Testis (tissue), 2 donors: ENCODE measurements at regions not wholly inside any gene's neighbourhood (a gene's known extent, or its start where the extent isn't known, plus 50 kb on each side); places are given as distances from the start of the nearest gene placed in this dataset.
"Not testable (repeated sequence)": the region's sequence is repeated elsewhere in the genome, so short reads cannot be mapped to it uniquely, and the experiment has no call there.

Experiments used
- DNase-seq: peaks from one replicate; pipeline ENCODE4 v3.0.0-alpha.2; 2019
- H3K27ac ChIP-seq, 2 donors: fragments of 200-600 bp; sonication (generic); one replicate each; pipeline ENCODE4 v1.5.1; 2019
- H3K27me3 ChIP-seq: fragments of 200-600 bp; sonication (generic); one replicate; pipeline ENCODE4 v1.5.1; 2019
- H3K36me3 ChIP-seq: fragments of 200-600 bp; sonication (generic); one replicate; pipeline ENCODE4 v1.5.1; 2017; ENCODE audit warnings: low read depth; ENCODE audit errors: missing control alignments
- H3K4me1 ChIP-seq: fragments of 200-600 bp; sonication (generic); one replicate; pipeline ENCODE4 v1.5.1; 2019
- H3K4me3 ChIP-seq, 2 donors: fragments of 200-600 bp; sonication (generic); one replicate each; pipeline ENCODE4 v1.5.1; 2017 to 2019
- H3K9me3 ChIP-seq: fragments of 200-600 bp; sonication (generic); one replicate; pipeline ENCODE4 v1.5.1; 2017
- CTCF ChIP-seq, 3 experiments: fragments of 450-650 bp in 2 of 3; fragments of 200-600 bp in 1 of 3; sonication (generic) in 1 of 3; IDR thresholded peaks; one replicate each; pipeline ENCODE4 v1.5.1; 2016 to 2019; ENCODE audit warnings: antibody characterized with exemption in 3 of 3, mild to moderate bottlenecking in 2 of 3, moderate library complexity in 1 of 3
- POLR2A ChIP-seq: fragments of 450-650 bp; IDR thresholded peaks from one replicate; pipeline ENCODE4 v1.6.1; 2017; ENCODE audit warnings: antibody characterized with exemption, mild to moderate bottlenecking, moderate library complexity
- WGBS, 2 donors: methylation state at CpG; one replicate each; pipeline ENCODE4 v1.1.5; 2018; 5-methylcytosine and 5-hydroxymethylcytosine counted together
- intact Hi-C: fragments of 100-400 bp; cut with DNase I; formaldehyde crosslinking; loops from one replicate; pipeline ENCODE4 v1.15.1; 2023; ENCODE audit warnings: low total_unique reads

- Histone ChIP-seq H3K4me3 (no peak overlapping the region), H3K27ac (no peak overlapping the region), H3K36me3 (no peaks in the 10 kb centered on the region), H3K4me1 (no peaks in the 10 kb centered on the region), H3K9me3 (no peaks in the 10 kb centered on the region), H3K27me3 (no peaks in the 10 kb centered on the region)
- WGBS, 2 donors, result 40% methylated on average over 1 of the region's 1 CpG
- intact Hi-C loops, result no loop called here
- no peak for DNase-seq
- TF ChIP-seq POLR2A (no peak), CTCF (IDR thresholded peaks at IDR 0.05) (no peak)
Observed at GRCh38 chrY:20662204-20662603, 86.6 kb downstream of the EIF1AY start.

DNA sequence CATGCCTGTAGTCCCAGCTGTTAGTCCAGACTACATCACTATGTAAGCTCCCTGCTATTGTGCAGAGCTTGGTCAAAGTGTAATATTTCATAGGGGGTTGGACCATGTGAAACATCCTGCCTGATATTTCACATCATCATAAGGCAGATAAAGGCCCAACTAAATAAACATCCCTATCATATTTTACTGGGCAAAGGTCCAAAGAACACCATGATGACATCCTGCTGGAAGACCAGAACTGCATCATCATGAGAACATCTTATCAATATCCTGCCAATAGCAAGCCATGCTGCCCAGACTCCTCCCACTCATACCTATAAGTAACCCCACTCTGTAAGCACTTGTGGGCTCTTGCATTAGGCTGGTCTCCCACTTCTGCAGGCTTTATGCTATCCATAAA lies 88.6 kb downstream of the EIF1AY start:
- Histone ChIP-seq H3K27me3 (no peaks in the 10 kb centered on the region), H3K27ac (no peak overlapping the region), H3K9me3 (no peaks in the 10 kb centered on the region), H3K4me1 (no peaks in the 10 kb centered on the region), H3K36me3 (no peaks in the 10 kb centered on the region), H3K4me3 (no peak overlapping the region)
- intact Hi-C loops, result no loop called here
- no peak for DNase-seq
- TF ChIP-seq POLR2A (no peak), CTCF (IDR thresholded peaks at IDR 0.05) (no peak)

DNA sequence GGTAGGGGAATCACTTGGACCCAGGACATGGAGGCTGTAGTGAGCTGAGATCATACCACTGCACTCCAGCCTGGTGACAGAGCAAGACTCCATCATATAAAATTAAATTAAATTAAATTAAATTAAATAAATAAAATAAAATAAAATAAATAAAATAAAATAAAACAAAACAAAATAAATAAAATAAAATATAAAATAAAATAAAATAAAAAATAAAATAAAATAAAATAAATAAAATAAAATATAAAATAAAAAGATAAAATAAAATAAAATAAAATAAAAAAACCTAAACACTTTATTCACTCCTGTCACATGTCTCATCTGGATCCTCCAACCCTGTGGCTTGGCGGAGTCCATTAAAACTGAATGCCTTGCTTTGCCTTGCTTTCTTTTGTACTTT lies 89.8 kb downstream of the EIF1AY start:
- WGBS, 2 donors, result 92 to 100% methylated on average over 1 of the region's 1 CpG
- H3K4me3 ChIP-seq, H3K4me1 ChIP-seq, H3K27me3 ChIP-seq, H3K9me3 ChIP-seq, H3K27ac ChIP-seq, intact Hi-C loops, H3K36me3 ChIP-seq, DNase-seq: not testable (repeated sequence)

DNA sequence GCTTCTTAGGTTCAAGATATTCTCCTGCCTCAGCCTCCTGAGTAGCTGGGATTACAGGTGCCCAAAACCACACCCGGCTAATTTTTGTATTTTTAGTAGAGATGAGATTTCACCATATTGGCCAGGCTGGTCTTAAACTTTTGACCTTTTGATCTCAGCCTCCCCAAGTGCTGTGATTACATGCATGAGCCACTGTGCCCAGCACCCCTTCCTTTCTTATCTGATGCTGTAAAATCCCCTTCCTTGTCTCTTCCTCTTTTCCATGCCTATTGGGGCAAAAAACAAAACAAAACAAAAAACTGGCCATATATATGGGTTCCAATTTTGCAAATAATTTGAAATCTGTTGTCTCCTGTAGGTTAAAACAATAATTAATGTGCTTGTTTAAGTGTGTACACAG lies 74.0 kb upstream of the RPS4Y2 start:
- no peaks in the 10 kb centered on the region for H3K9me3 ChIP-seq
- H3K27ac ChIP-seq, result no peak overlapping the region
- H3K4me1 ChIP-seq, result no peaks in the 10 kb centered on the region
- DNase-seq, result no peak
- no peak overlapping the region for H3K4me3 ChIP-seq
- 75 to 100% methylated on average over 1 of the region's 1 CpG for WGBS, 2 donors
- intact Hi-C loops, result no loop called here
- TF ChIP-seq CTCF (IDR thresholded peaks at IDR 0.05) (no peak), POLR2A (no peak)
- H3K36me3 ChIP-seq, result no peaks in the 10 kb centered on the region
- H3K27me3 ChIP-seq, result no peaks in the 10 kb centered on the region

GRCh38 chrY:20683371-20683770 lies 72.5 kb upstream of the RPS4Y2 start:
- 55 to 70% methylated on average over 1 of the region's 1 CpG for WGBS, 2 donors

More at GRCh38 chrY:20683371-20683770, 72.5 kb upstream of the RPS4Y2 start:
- DNase-seq, result no peak
- no peaks in the 10 kb centered on the region for H3K9me3 ChIP-seq
- H3K4me3 ChIP-seq, result no peak overlapping the region
- H3K36me3 ChIP-seq, result no peaks in the 10 kb centered on the region
- no peak for TF ChIP-seq POLR2A
- TF ChIP-seq CTCF (IDR thresholded peaks at IDR 0.05), result no peak
- H3K27me3 ChIP-seq, result no peaks in the 10 kb centered on the region
- H3K4me1 ChIP-seq, result no peaks in the 10 kb centered on the region
- intact Hi-C loops, result no loop called here
- no peak overlapping the region for H3K27ac ChIP-seq
